ENCODE measurements at regions not wholly inside any gene's neighbourhood (a gene's known extent, or its start where the extent isn't known, plus 50 kb on each side); places are given as distances from the start of the nearest gene placed in this dataset.

DNA sequence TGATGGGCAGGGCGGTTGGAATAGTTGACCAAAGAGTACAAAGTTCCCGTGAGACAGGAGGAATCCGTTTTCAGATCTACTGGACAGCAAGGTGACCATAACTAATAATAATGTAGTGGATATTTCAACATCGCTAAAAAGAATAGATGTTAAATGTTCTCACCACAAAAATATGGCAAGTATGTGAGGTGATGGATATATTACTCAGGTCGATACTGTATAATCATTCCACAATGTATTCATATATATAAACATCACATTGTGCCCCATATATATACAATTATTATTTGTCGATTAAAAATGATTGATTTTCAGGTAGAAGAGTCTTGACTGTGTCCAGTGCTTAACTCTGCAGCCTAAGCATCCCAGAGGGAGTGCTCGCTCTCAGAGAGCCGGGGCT, 141.6 kb upstream of the TENM3 start:
- Histone ChIP-seq H3K27me3 (ENCODE audit: control insufficient read depth in 1 of 2, insufficient read depth in 1 of 2, low read length in 2 of 2) (no peaks in the 10 kb centered on the region), H3K23ac (ENCODE audit: low read length in 2 of 2) (no peak overlapping the region), H2AFZ (ENCODE audit: low read depth, low read length) (no peak overlapping the region), H3K9me3 (ENCODE audit: control insufficient read depth, low read length) (peaks cover 3% of the 10 kb centered on the region), H2BK5ac (ENCODE audit: low read depth, low read length, poor library complexity, severe bottlenecking) (no peak overlapping the region), H3K14ac (ENCODE audit: low read length in 2 of 2) (no peak overlapping the region), H2BK15ac (ENCODE audit: low read depth, poor library complexity, severe bottlenecking) (no peak overlapping the region), H3K27ac (ENCODE audit: low read length, poor library complexity, severe bottlenecking) (no peak overlapping the region), H4K91ac (ENCODE audit: low read length) (no peak overlapping the region), H2BK120ac (ENCODE audit: low read depth, low read length) (no peak overlapping the region), H2BK12ac (ENCODE audit: low read length in 2 of 2) (no peak overlapping the region), H3K4me3 (ENCODE audit: insufficient read depth in 1 of 2, low read depth in 1 of 2, low read length in 2 of 2) (no peak overlapping the region), H3K18ac (ENCODE audit: low read depth in 1 of 2, low read length in 2 of 2) (no peak overlapping the region), H3K9ac (ENCODE audit: low read length) (no peak overlapping the region), H3K79me1 (replicated peaks; ENCODE audit: low read length, poor library complexity, severe bottlenecking) (no peaks in the 10 kb centered on the region), H3K4me1 (ENCODE audit: control insufficient read depth, insufficient read depth, low read depth, low read length) (peaks cover 3% of the 10 kb centered on the region), H2AK5ac (ENCODE audit: low read length, severe bottlenecking) (no peak overlapping the region), H3K4me2 (ENCODE audit: low read length, poor library complexity, severe bottlenecking) (no peak overlapping the region), H4K8ac (ENCODE audit: low read length) (no peak overlapping the region), H3K4ac (ENCODE audit: low read depth in 1 of 2, low read length in 2 of 2) (no peak overlapping the region), H3K36me3 (ENCODE audit: control insufficient read depth in 1 of 2, insufficient read depth in 2 of 2, low read depth in 1 of 2, low read length in 2 of 2) (no peaks in the 10 kb centered on the region)
- 88% methylated on average over 4 of the region's 8 CpGs for WGBS
- no peak for DNase-seq

DNA sequence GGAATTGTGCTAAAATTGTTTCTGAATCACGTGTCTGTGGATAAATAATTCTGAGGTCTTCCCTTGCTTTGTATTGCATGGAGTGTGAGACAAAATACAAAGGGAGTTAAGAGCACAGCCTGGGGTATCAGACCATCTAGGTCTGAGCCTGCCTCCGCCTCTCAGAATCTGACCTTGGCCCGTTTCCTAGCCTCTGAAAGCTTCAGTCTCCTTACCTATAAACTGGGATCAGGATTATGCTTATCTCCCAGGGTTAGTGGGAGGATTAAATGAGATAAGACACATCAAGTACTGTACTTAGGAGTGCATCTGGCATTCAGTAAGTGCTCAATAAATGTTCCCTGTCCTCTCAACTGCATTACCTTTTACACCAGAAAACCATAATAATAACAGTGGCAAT, 140.6 kb upstream of the TENM3 start:
- WGBS = 68% methylated on average over 2 of the region's 3 CpGs

DNA sequence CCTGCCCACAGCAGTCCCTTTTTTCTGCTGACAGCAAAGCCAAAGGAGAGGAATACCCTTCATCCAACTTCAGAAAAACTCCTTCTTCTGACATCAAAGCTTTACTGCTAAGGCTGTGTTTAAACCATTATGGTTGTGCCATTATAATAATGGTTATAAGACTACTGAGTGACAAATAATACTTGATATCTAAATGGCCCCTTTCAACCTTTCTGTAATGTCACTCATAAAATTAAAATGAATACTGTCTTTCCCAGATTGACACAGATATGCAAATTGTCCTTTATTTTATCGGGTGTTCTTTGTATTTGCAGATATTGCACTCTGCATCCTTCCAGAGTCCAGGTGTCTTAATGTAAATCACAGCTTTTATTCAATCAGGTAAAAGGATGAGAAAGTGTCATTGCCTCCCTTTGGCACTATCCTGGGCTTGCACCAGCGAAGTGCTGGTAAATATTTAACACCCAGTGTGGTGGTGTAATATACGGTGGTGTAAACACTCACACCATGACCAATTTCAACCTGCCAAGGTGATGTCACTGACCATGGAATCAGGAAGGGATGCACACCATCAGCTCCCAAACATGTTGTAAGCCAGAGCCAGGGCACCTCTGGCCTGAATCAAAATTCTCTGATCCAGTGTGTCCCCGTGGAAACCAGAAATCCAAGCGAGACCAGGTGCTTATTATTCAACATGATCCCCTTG, 139.4 kb upstream of the TENM3 start:
- 71% methylated on average over 5 of the region's 5 CpGs for WGBS
- Histone ChIP-seq H3K14ac (ENCODE audit: low read length in 2 of 2) (no peak overlapping the region), H3K79me1 (replicated peaks; ENCODE audit: low read length, poor library complexity, severe bottlenecking) (no peaks in the 10 kb centered on the region), H3K23ac (ENCODE audit: low read length in 2 of 2) (no peak overlapping the region), H3K18ac (ENCODE audit: low read depth in 1 of 2, low read length in 2 of 2) (no peak overlapping the region), H3K9ac (ENCODE audit: low read length) (no peak overlapping the region), H3K27ac (ENCODE audit: low read length, poor library complexity, severe bottlenecking) (no peak overlapping the region), H3K4me2 (ENCODE audit: low read length, poor library complexity, severe bottlenecking) (no peak overlapping the region), H2AK5ac (ENCODE audit: low read length, severe bottlenecking) (no peak overlapping the region), H3K4ac (ENCODE audit: low read depth in 1 of 2, low read length in 2 of 2) (no peak overlapping the region), H3K27me3 (ENCODE audit: control insufficient read depth in 1 of 2, insufficient read depth in 1 of 2, low read length in 2 of 2) (no peaks in the 10 kb centered on the region), H2BK5ac (ENCODE audit: low read depth, low read length, poor library complexity, severe bottlenecking) (no peak overlapping the region), H4K8ac (ENCODE audit: low read length) (no peak overlapping the region), H3K36me3 (ENCODE audit: control insufficient read depth in 1 of 2, insufficient read depth in 2 of 2, low read depth in 1 of 2, low read length in 2 of 2) (no peaks in the 10 kb centered on the region), H2AFZ (ENCODE audit: low read depth, low read length) (no peak overlapping the region), H2BK15ac (ENCODE audit: low read depth, poor library complexity, severe bottlenecking) (no peak overlapping the region), H3K9me3 (ENCODE audit: control insufficient read depth, low read length) (no peaks in the 10 kb centered on the region), H4K91ac (ENCODE audit: low read length) (no peak overlapping the region), H2BK12ac (ENCODE audit: low read length in 2 of 2) (no peak overlapping the region), H2BK120ac (ENCODE audit: low read depth, low read length) (no peak overlapping the region), H3K4me1 (ENCODE audit: control insufficient read depth, insufficient read depth, low read depth, low read length) (peaks cover 3% of the 10 kb centered on the region), H3K4me3 (ENCODE audit: insufficient read depth in 1 of 2, low read depth in 1 of 2, low read length in 2 of 2) (no peak overlapping the region)
- DNase-seq = no peak

More for the DNA sequence above, 140.6 kb upstream of the TENM3 start:
- Histone ChIP-seq H3K23ac (ENCODE audit: low read length in 2 of 2) (no peak overlapping the region), H2BK5ac (ENCODE audit: low read depth, low read length, poor library complexity, severe bottlenecking) (no peak overlapping the region), H3K4me2 (ENCODE audit: low read length, poor library complexity, severe bottlenecking) (no peak overlapping the region), H3K4me3 (ENCODE audit: insufficient read depth in 1 of 2, low read depth in 1 of 2, low read length in 2 of 2) (no peak overlapping the region), H3K9ac (ENCODE audit: low read length) (no peak overlapping the region), H2AFZ (ENCODE audit: low read depth, low read length) (no peak overlapping the region), H3K18ac (ENCODE audit: low read depth in 1 of 2, low read length in 2 of 2) (no peak overlapping the region), H3K27me3 (ENCODE audit: control insufficient read depth in 1 of 2, insufficient read depth in 1 of 2, low read length in 2 of 2) (no peaks in the 10 kb centered on the region), H3K36me3 (ENCODE audit: control insufficient read depth in 1 of 2, insufficient read depth in 2 of 2, low read depth in 1 of 2, low read length in 2 of 2) (no peaks in the 10 kb centered on the region), H4K8ac (ENCODE audit: low read length) (no peak overlapping the region), H2BK12ac (ENCODE audit: low read length in 2 of 2) (no peak overlapping the region), H3K79me1 (replicated peaks; ENCODE audit: low read length, poor library complexity, severe bottlenecking) (no peaks in the 10 kb centered on the region), H3K27ac (ENCODE audit: low read length, poor library complexity, severe bottlenecking) (no peak overlapping the region), H3K4ac (ENCODE audit: low read depth in 1 of 2, low read length in 2 of 2) (no peak overlapping the region), H2BK120ac (ENCODE audit: low read depth, low read length) (no peak overlapping the region), H3K4me1 (ENCODE audit: control insufficient read depth, insufficient read depth, low read depth, low read length) (peaks cover 3% of the 10 kb centered on the region), H3K9me3 (ENCODE audit: control insufficient read depth, low read length) (peaks cover 3% of the 10 kb centered on the region), H4K91ac (ENCODE audit: low read length) (no peak overlapping the region), H2BK15ac (ENCODE audit: low read depth, poor library complexity, severe bottlenecking) (no peak overlapping the region), H2AK5ac (ENCODE audit: low read length, severe bottlenecking) (no peak overlapping the region), H3K14ac (ENCODE audit: low read length in 2 of 2) (no peak overlapping the region)
- no peak for DNase-seq

DNA sequence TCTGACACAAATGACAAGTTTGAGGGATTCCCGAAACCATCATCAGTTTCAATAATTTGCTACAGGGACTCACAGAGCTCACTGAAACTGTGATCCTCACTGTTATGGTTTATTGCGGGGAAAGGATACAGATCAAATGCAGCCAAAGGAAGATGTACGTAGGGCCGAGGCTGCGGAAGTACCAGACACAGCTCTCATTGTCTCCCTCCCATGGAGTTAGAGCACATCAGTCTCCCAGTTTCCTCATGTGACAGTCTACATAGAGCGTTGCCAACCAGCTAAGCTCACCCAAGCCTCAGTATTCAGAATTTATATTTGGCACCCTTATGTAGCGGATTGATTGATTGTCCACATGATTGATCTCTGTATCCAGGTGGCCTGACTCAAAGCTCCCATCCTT, 137.8 kb upstream of the TENM3 start:
- no peak overlapping the region for H3K4me2 ChIP-seq (ENCODE audit: low read length, poor library complexity, severe bottlenecking)
- no peak overlapping the region for H3K18ac ChIP-seq (ENCODE audit: low read depth in 1 of 2, low read length in 2 of 2)
- H2AFZ ChIP-seq (ENCODE audit: low read depth, low read length) = no peak overlapping the region
- DNase-seq = no peak
- peaks cover 3% of the 10 kb centered on the region for H3K4me1 ChIP-seq (ENCODE audit: control insufficient read depth, insufficient read depth, low read depth, low read length)
- H2AK5ac ChIP-seq (ENCODE audit: low read length, severe bottlenecking) = no peak overlapping the region
- WGBS = 77% methylated on average over 7 of the region's 7 CpGs
- H2BK120ac ChIP-seq (ENCODE audit: low read depth, low read length) = no peak overlapping the region
- no peaks in the 10 kb centered on the region for H3K36me3 ChIP-seq (ENCODE audit: control insufficient read depth in 1 of 2, insufficient read depth in 2 of 2, low read depth in 1 of 2, low read length in 2 of 2)
- H3K4me3 ChIP-seq (ENCODE audit: insufficient read depth in 1 of 2, low read depth in 1 of 2, low read length in 2 of 2) = no peak overlapping the region
- no peak overlapping the region for H2BK5ac ChIP-seq (ENCODE audit: low read depth, low read length, poor library complexity, severe bottlenecking)
- H3K9me3 ChIP-seq (ENCODE audit: control insufficient read depth, low read length) = no peaks in the 10 kb centered on the region
- H3K27me3 ChIP-seq (ENCODE audit: control insufficient read depth in 1 of 2, insufficient read depth in 1 of 2, low read length in 2 of 2) = no peaks in the 10 kb centered on the region
- H3K9ac ChIP-seq (ENCODE audit: low read length) = no peak overlapping the region
- no peak overlapping the region for H3K14ac ChIP-seq (ENCODE audit: low read length in 2 of 2)
- H3K23ac ChIP-seq (ENCODE audit: low read length in 2 of 2) = no peak overlapping the region
- no peak overlapping the region for H4K91ac ChIP-seq (ENCODE audit: low read length)
- H4K8ac ChIP-seq (ENCODE audit: low read length) = no peak overlapping the region
- no peaks in the 10 kb centered on the region for H3K79me1 ChIP-seq (replicated peaks; ENCODE audit: low read length, poor library complexity, severe bottlenecking)
- H2BK15ac ChIP-seq (ENCODE audit: low read depth, poor library complexity, severe bottlenecking) = no peak overlapping the region
- no peak overlapping the region for H2BK12ac ChIP-seq (ENCODE audit: low read length in 2 of 2)
- no peak overlapping the region for H3K27ac ChIP-seq (ENCODE audit: low read length, poor library complexity, severe bottlenecking)
- H3K4ac ChIP-seq (ENCODE audit: low read depth in 1 of 2, low read length in 2 of 2) = no peak overlapping the region

Data from mesenchymal stem cell (in vitro differentiated cells and primary cell).